T-cell (primary cell): ENCODE measurements at regions not wholly inside any gene's neighbourhood (a gene's known extent, or its start where the extent isn't known, plus 50 kb on each side); places are given as distances from the start of the nearest gene placed in this dataset.

Source experiments
- ATAC-seq, 4 experiments: fragments of 200-7000 bp in 3 of 4; fragments of 150-1000 bp in 1 of 4; cut with Tn5 transposase; replicated peaks in 1 of 4; 1 replicate in 3 of 4; 2 replicates in 1 of 4; pipeline ENCODE4 v1.10.0; 2021; ENCODE audit warnings: moderate library complexity in 3 of 4, mild to moderate bottlenecking in 2 of 4, moderate number of reproducible peaks in 1 of 4
- CTCF ChIA-PET, 2 donors: fragments of 300-600 bp; sonication (Branson Sonifier 250); formaldehyde crosslinking; loops; one replicate each; lab custom pipeline; 2022; ENCODE audit warnings: antibody characterized with exemption in 2 of 2; lab: Charles Lee
- POLR2A ChIA-PET, 2 donors: fragments of 300-600 bp; sonication (Branson Sonifier 250); formaldehyde crosslinking; loops; one replicate each; lab custom pipeline; 2022; ENCODE audit warnings: antibody characterized with exemption in 2 of 2; lab: Charles Lee
- DNase-seq, 35 experiments: peaks; one replicate each; pipeline versions ENCODE4 v3.0.0 to v3.0.0-alpha.2; 2013 to 2023
- H3K27ac ChIP-seq: one replicate; pipeline ENCODE4 v1.5.1; 2013; ENCODE audit warnings: low read length
- H3K27me3 ChIP-seq, 2 experiments: replicated peaks in 1 of 2; 1 replicate in 1 of 2; 2 replicates in 1 of 2; pipeline versions ENCODE4 v1.6.1 to v1.7.0; 2013; ENCODE audit warnings: low read length in 1 of 2, mixed read lengths in 1 of 2; ENCODE audit not compliant: control insufficient read depth in 2 of 2, insufficient read depth in 2 of 2; ENCODE audit errors: extremely low read depth in 1 of 2
- H3K36me3 ChIP-seq, 2 donors: 1 replicate in 1 of 2; 2 replicates in 1 of 2; pipeline versions ENCODE4 v1.6.1 to v1.7.0; 2013; ENCODE audit warnings: low read length in 1 of 2; ENCODE audit not compliant: control insufficient read depth in 2 of 2, insufficient read depth in 1 of 2; ENCODE audit errors: extremely low read depth in 1 of 2
- H3K4me1 ChIP-seq, 2 experiments: 1 replicate in 1 of 2; 2 replicates in 1 of 2; pipeline versions ENCODE4 v1.6.1 to v1.7.0; 2013; ENCODE audit warnings: low read length in 2 of 2, mixed read lengths in 1 of 2; ENCODE audit not compliant: insufficient read depth in 2 of 2, control insufficient read depth in 1 of 2; ENCODE audit errors: extremely low read depth in 1 of 2
- H3K4me3 ChIP-seq, 2 donors: 1 replicate in 1 of 2; 2 replicates in 1 of 2; pipeline versions ENCODE4 v1.5.1 to v1.7.0; 2013; ENCODE audit warnings: mild to moderate bottlenecking in 2 of 2, low read length in 1 of 2, moderate library complexity in 1 of 2; ENCODE audit not compliant: control insufficient read depth in 1 of 2; ENCODE audit errors: extremely low read depth in 1 of 2
- H3K9me3 ChIP-seq: 2 replicates; pipeline ENCODE4 v1.7.0; 2013
- H3K27ac Mint-ChIP-seq, 2 donors: one replicate each; pipeline ENCODE4 v1.8.0; 2020 to 2021; ENCODE audit warnings: mild to moderate bottlenecking in 2 of 2, mixed read lengths in 2 of 2
- H3K27me3 Mint-ChIP-seq, 2 donors: one replicate each; pipeline ENCODE4 v1.8.0; 2021 to 2022; ENCODE audit warnings: mixed read lengths in 2 of 2
- H3K36me3 Mint-ChIP-seq: one replicate; pipeline ENCODE4 v1.8.0; 2021; ENCODE audit warnings: mixed read lengths
- H3K4me1 Mint-ChIP-seq, 3 donors: one replicate each; pipeline ENCODE4 v1.8.0; 2020 to 2022; ENCODE audit warnings: mixed read lengths in 3 of 3, mild to moderate bottlenecking in 1 of 3
- H3K4me3 Mint-ChIP-seq, 3 donors: one replicate each; pipeline ENCODE4 v1.8.0; 2020 to 2022; ENCODE audit warnings: mild to moderate bottlenecking in 3 of 3, mixed read lengths in 3 of 3, moderate library complexity in 3 of 3
- H3K9me3 Mint-ChIP-seq, 3 donors: one replicate each; pipeline ENCODE4 v1.8.0; 2020 to 2022; ENCODE audit warnings: mixed read lengths in 3 of 3
- WGBS: methylation state at CpG from one replicate; pipeline ENCODE4 v1.1.5; 2013; ENCODE audit warnings: missing lambda C conversion rate; ENCODE audit not compliant: insufficient coverage; 5-methylcytosine and 5-hydroxymethylcytosine counted together

- 88% methylated on average over 1 of the region's 2 CpGs for WGBS
- POLR2A ChIA-PET, result no interaction called here
- peaks cover 8% of the 10 kb centered on the region for H3K36me3 Mint-ChIP-seq
Measured at GRCh38 chr5:109256486-109256885, 153.3 kb downstream of the PJA2 start.

GRCh38 chr5:109254511-109254910 is 155.3 kb downstream of the PJA2 start:
- ChIA-PET POLR2A (no interaction called here), CTCF (no interaction called here)

More at GRCh38 chr5:109256486-109256885, 153.3 kb downstream of the PJA2 start:
- H3K27ac Mint-ChIP-seq, result no peak overlapping the region
- no peak overlapping the region for H3K4me3 Mint-ChIP-seq
- Histone ChIP-seq H3K27ac (no peak overlapping the region), H3K4me3 (no peak overlapping the region), H3K36me3 (no peaks in the 10 kb centered on the region), H3K9me3 (no peaks in the 10 kb centered on the region), H3K27me3 (no peaks in the 10 kb centered on the region), H3K4me1 (no peaks in the 10 kb centered on the region)
- H3K4me1 Mint-ChIP-seq, result no peaks in the 10 kb centered on the region
- ATAC-seq (no peak), DNase-seq (no peak)
- no peaks in the 10 kb centered on the region for H3K9me3 Mint-ChIP-seq
- CTCF ChIA-PET, result no interaction called here
- no peaks in the 10 kb centered on the region for H3K27me3 Mint-ChIP-seq

GRCh38 chr5:109253262-109253661 is 156.5 kb downstream of the PJA2 start:
- no peak for DNase-seq
- Mint-ChIP-seq H3K4me1 (no peaks in the 10 kb centered on the region), H3K27ac (no peak overlapping the region), H3K9me3 (no peaks in the 10 kb centered on the region), H3K4me3 (no peak overlapping the region), H3K27me3 (peaks cover 0 to 8% of the 10 kb centered on the region in 2 donors), H3K36me3 (no peaks in the 10 kb centered on the region)
- 80% methylated on average over 1 of the region's 5 CpGs for WGBS
- Histone ChIP-seq H3K27me3 (no peaks in the 10 kb centered on the region), H3K4me3 (no peak overlapping the region), H3K27ac (no peak overlapping the region), H3K36me3 (no peaks in the 10 kb centered on the region), H3K4me1 (no peaks in the 10 kb centered on the region), H3K9me3 (no peaks in the 10 kb centered on the region)
- ChIA-PET CTCF (no interaction called here), POLR2A (no interaction called here)
- no peak for ATAC-seq

More at GRCh38 chr5:109254511-109254910, 155.3 kb downstream of the PJA2 start:
- DNase-seq, result no peak
- no peaks in the 10 kb centered on the region for H3K27me3 ChIP-seq
- Mint-ChIP-seq H3K4me3 (no peak overlapping the region), H3K4me1 (no peaks in the 10 kb centered on the region), H3K9me3 (no peaks in the 10 kb centered on the region), H3K36me3 (peaks cover 8% of the 10 kb centered on the region), H3K27ac (no peak overlapping the region), H3K27me3 (peaks cover 0 to 4% of the 10 kb centered on the region in 2 donors)
- no CpG with 5 or more reads among the region's 1 CpG for WGBS
- no peak overlapping the region for H3K4me3 ChIP-seq
- ATAC-seq, result no peak
- no peak overlapping the region for H3K27ac ChIP-seq
- H3K4me1 ChIP-seq, result no peaks in the 10 kb centered on the region
- H3K9me3 ChIP-seq, result no peaks in the 10 kb centered on the region
- H3K36me3 ChIP-seq, result no peaks in the 10 kb centered on the region

GRCh38 chr5:109252731-109253130 is 157.0 kb downstream of the PJA2 start:
- no peak overlapping the region for H3K4me3 ChIP-seq
- peaks cover 0 to 8% of the 10 kb centered on the region in 2 donors for H3K27me3 Mint-ChIP-seq
- CTCF ChIA-PET, result no interaction called here
- no peak overlapping the region for H3K27ac ChIP-seq
- H3K9me3 ChIP-seq, result no peaks in the 10 kb centered on the region
- DNase-seq, result no peak
- POLR2A ChIA-PET, result no interaction called here
- H3K9me3 Mint-ChIP-seq, result no peaks in the 10 kb centered on the region
- H3K4me1 ChIP-seq, result no peaks in the 10 kb centered on the region
- no peaks in the 10 kb centered on the region for H3K36me3 Mint-ChIP-seq
- H3K4me1 Mint-ChIP-seq, result no peaks in the 10 kb centered on the region
- no peaks in the 10 kb centered on the region for H3K27me3 ChIP-seq
- H3K27ac Mint-ChIP-seq, result no peak overlapping the region
- H3K4me3 Mint-ChIP-seq, result no peak overlapping the region
- no peak for ATAC-seq
- no peaks in the 10 kb centered on the region for H3K36me3 ChIP-seq
- WGBS, result no CpG with 5 or more reads among the region's 3 CpGs

GRCh38 chr5:109250533-109251329 is 159.0 kb downstream of the PJA2 start:
- H3K36me3 Mint-ChIP-seq, result peaks cover 7% of the 10 kb centered on the region
- CTCF ChIA-PET, result no interaction called here
- DNase-seq (no peak), ATAC-seq (no peak)
- Histone ChIP-seq H3K4me3 (no peak overlapping the region), H3K36me3 (no peaks in the 10 kb centered on the region), H3K27me3 (no peaks in the 10 kb centered on the region), H3K9me3 (no peaks in the 10 kb centered on the region), H3K27ac (no peak overlapping the region), H3K4me1 (no peaks in the 10 kb centered on the region)
- 96% methylated on average over 15 of the region's 24 CpGs for WGBS
- no peaks in the 10 kb centered on the region for H3K4me1 Mint-ChIP-seq
- POLR2A ChIA-PET, result no interaction called here
- no peak overlapping the region for H3K27ac Mint-ChIP-seq
- H3K9me3 Mint-ChIP-seq, result peaks cover 11 to 16% (median 14%) of the 10 kb centered on the region in 3 donors
- H3K4me3 Mint-ChIP-seq, result no peak overlapping the region
- peaks cover 0 to 13% of the 10 kb centered on the region in 2 donors for H3K27me3 Mint-ChIP-seq

GRCh38 chr5:109250080-109250479 is 159.7 kb downstream of the PJA2 start:
- no peak overlapping the region for H3K4me3 Mint-ChIP-seq
- no peak for DNase-seq

More at GRCh38 chr5:109250080-109250479, 159.7 kb downstream of the PJA2 start:
- H3K4me3 ChIP-seq, result no peak overlapping the region
- WGBS, result 77% methylated on average over 3 of the region's 4 CpGs
- H3K27ac ChIP-seq, result no peak overlapping the region
- no peaks in the 10 kb centered on the region for H3K27me3 ChIP-seq
- Mint-ChIP-seq H3K27me3 (peaks cover 0 to 13% of the 10 kb centered on the region in 2 donors), H3K9me3 (peaks cover 12 to 17% (median 16%) of the 10 kb centered on the region in 3 donors), H3K36me3 (peaks cover 9% of the 10 kb centered on the region), H3K4me1 (no peaks in the 10 kb centered on the region), H3K27ac (no peak overlapping the region)
- H3K36me3 ChIP-seq, result no peaks in the 10 kb centered on the region
- no peaks in the 10 kb centered on the region for H3K9me3 ChIP-seq
- ChIA-PET POLR2A (no interaction called here), CTCF (no interaction called here)
- no peaks in the 10 kb centered on the region for H3K4me1 ChIP-seq
- ATAC-seq, result no peak
